Smooth muscle cell (in vitro differentiated cells): ENCODE measurements at regions not wholly inside any gene's neighbourhood (a gene's known extent, or its start where the extent isn't known, plus 50 kb on each side); places are given as distances from the start of the nearest gene placed in this dataset.

Experiments used
- DNase-seq: peaks from one replicate; lab custom pipeline; 2025; ENCODE audit not compliant: unreplicated experiment; lab: John Stamatoyannopoulos, UW
- H2AFZ ChIP-seq: fragments of 200-600 bp; sonication (generic); 2 replicates; pipeline ENCODE4 v1.6.0; 2016; ENCODE audit warnings: antibody characterized with exemption, low read depth, mild to moderate bottlenecking
- H3F3A ChIP-seq: fragments of 200-600 bp; sonication (generic); 2 replicates; pipeline ENCODE4 v1.6.0; 2017; ENCODE audit warnings: antibody characterized with exemption, low read depth
- H3K27ac ChIP-seq: fragments of 200-600 bp; sonication (generic); 2 replicates; pipeline ENCODE4 v1.5.1; 2016; ENCODE audit warnings: low read depth, mild to moderate bottlenecking
- H3K27me3 ChIP-seq: fragments of 200-600 bp; sonication (generic); 2 replicates; pipeline ENCODE4 v1.6.1; 2016; ENCODE audit warnings: low read depth, mild to moderate bottlenecking
- H3K36me3 ChIP-seq: fragments of 200-600 bp; sonication (generic); 2 replicates; pipeline ENCODE4 v1.5.1; 2016; ENCODE audit warnings: low read depth
- H3K4me1 ChIP-seq: fragments of 200-600 bp; sonication (generic); 2 replicates; pipeline ENCODE4 v1.5.1; 2016; ENCODE audit warnings: low read depth
- H3K4me2 ChIP-seq: fragments of 200-600 bp; sonication (generic); 2 replicates; pipeline ENCODE4 v1.6.0; 2016; ENCODE audit warnings: mild to moderate bottlenecking
- H3K4me3 ChIP-seq: fragments of 200-600 bp; sonication (generic); 2 replicates; pipeline ENCODE4 v1.5.1; 2016; ENCODE audit warnings: mild to moderate bottlenecking
- H3K79me2 ChIP-seq: fragments of 200-600 bp; sonication (generic); 2 replicates; pipeline ENCODE4 v1.6.0; 2016; ENCODE audit warnings: low read depth, mild to moderate bottlenecking
- H3K9ac ChIP-seq: fragments of 200-600 bp; sonication (generic); 2 replicates; pipeline ENCODE4 v1.6.0; 2016; ENCODE audit warnings: low read depth
- H3K9me3 ChIP-seq: fragments of 200-600 bp; sonication (generic); replicated peaks from 2 replicates; pipeline ENCODE4 v1.5.1; 2016; ENCODE audit warnings: low read depth
- H4K20me1 ChIP-seq: fragments of 200-600 bp; sonication (generic); 2 replicates; pipeline ENCODE4 v1.6.0; 2016; ENCODE audit warnings: low read depth
- CTCF ChIP-seq: fragments of 200-600 bp; sonication (generic); IDR thresholded peaks from 2 replicates; pipeline ENCODE4 v1.5.1; 2017; ENCODE audit warnings: borderline replicate concordance, mild to moderate bottlenecking, antibody characterized with exemption; ENCODE audit not compliant: insufficient read depth, poor library complexity, severe bottlenecking
- WGBS: methylation state at CpG from one replicate; pipeline ENCODE4 v1.1.7; 2016; ENCODE audit warnings: low lambda C conversion rate; 5-methylcytosine and 5-hydroxymethylcytosine counted together

- no peaks in the 10 kb centered on the region for H3K27me3 ChIP-seq
- H3K9ac ChIP-seq: no peak overlapping the region
- H3K79me2 ChIP-seq: no peaks in the 10 kb centered on the region
- no peak overlapping the region for H3K4me3 ChIP-seq
- DNase-seq: no peak
- H3K4me1 ChIP-seq: no peaks in the 10 kb centered on the region
- H3K27ac ChIP-seq: no peak overlapping the region
- no peak overlapping the region for H2AFZ ChIP-seq
- WGBS: 46% methylated on average over 3 of the region's 3 CpGs
- no peak for TF ChIP-seq CTCF
- H4K20me1 ChIP-seq: no peaks in the 10 kb centered on the region
- no peaks in the 10 kb centered on the region for H3F3A ChIP-seq
- no peak overlapping the region for H3K4me2 ChIP-seq
- no peaks in the 10 kb centered on the region for H3K9me3 ChIP-seq
- H3K36me3 ChIP-seq: no peaks in the 10 kb centered on the region
Observed at GRCh38 chrX:39605183-39605582, 492.6 kb downstream of the BCOR start.

- no peak for DNase-seq
- no peak overlapping the region for H3K4me3 ChIP-seq
- no peaks in the 10 kb centered on the region for H3F3A ChIP-seq
- H3K36me3 ChIP-seq: no peaks in the 10 kb centered on the region
- WGBS: 83% methylated on average over 2 of the region's 2 CpGs
- no peaks in the 10 kb centered on the region for H3K9me3 ChIP-seq
- no peak for TF ChIP-seq CTCF
- no peaks in the 10 kb centered on the region for H3K79me2 ChIP-seq
- H2AFZ ChIP-seq: no peak overlapping the region
- no peaks in the 10 kb centered on the region for H4K20me1 ChIP-seq
- peaks cover 4% of the 10 kb centered on the region for H3K4me1 ChIP-seq
- no peak overlapping the region for H3K27ac ChIP-seq
- H3K9ac ChIP-seq: no peak overlapping the region
- no peaks in the 10 kb centered on the region for H3K27me3 ChIP-seq
- no peak overlapping the region for H3K4me2 ChIP-seq
Observed at GRCh38 chrX:39605866-39606265, 491.9 kb downstream of the BCOR start.

- H3K9me3 ChIP-seq: no peaks in the 10 kb centered on the region
- no peak for TF ChIP-seq CTCF
- no peak overlapping the region for H3K27ac ChIP-seq
- no peaks in the 10 kb centered on the region for H3K36me3 ChIP-seq
- H4K20me1 ChIP-seq: no peaks in the 10 kb centered on the region
- 84% methylated on average over 9 of the region's 9 CpGs for WGBS
- no peak overlapping the region for H3K4me2 ChIP-seq
- peaks cover 31% of the 10 kb centered on the region for H3K4me1 ChIP-seq
- peaks cover 9% of the 10 kb centered on the region for H3K27me3 ChIP-seq
- DNase-seq: no peak
- H3K4me3 ChIP-seq: no peak overlapping the region
- H3K9ac ChIP-seq: no peak overlapping the region
- H3F3A ChIP-seq: peaks cover 8% of the 10 kb centered on the region
- H3K79me2 ChIP-seq: no peaks in the 10 kb centered on the region
- H2AFZ ChIP-seq: no peak overlapping the region
Observed at GRCh38 chrX:39609941-39610340, 487.8 kb downstream of the BCOR start.

- no peaks in the 10 kb centered on the region for H3K36me3 ChIP-seq
- H3K4me3 ChIP-seq: no peak overlapping the region
- no peak for DNase-seq
- peak overlapping the region; percentile 68 for H3K4me2 ChIP-seq
- H3K9ac ChIP-seq: no peak overlapping the region
- H3K27ac ChIP-seq: no peak overlapping the region
- TF ChIP-seq CTCF: no peak
- 63% methylated on average over 8 of the region's 8 CpGs for WGBS
- H3K27me3 ChIP-seq: peaks cover 9% of the 10 kb centered on the region
- H3F3A ChIP-seq: peaks cover 14% of the 10 kb centered on the region
- H3K4me1 ChIP-seq: peaks cover 31% of the 10 kb centered on the region
- no peak overlapping the region for H2AFZ ChIP-seq
- no peaks in the 10 kb centered on the region for H3K9me3 ChIP-seq
- no peaks in the 10 kb centered on the region for H3K79me2 ChIP-seq
- H4K20me1 ChIP-seq: no peaks in the 10 kb centered on the region
Observed at GRCh38 chrX:39611468-39611867, 486.3 kb downstream of the BCOR start.
